Urinary bladder (tissue), 3 donors: ENCODE measurements at regions not wholly inside any gene's neighbourhood (a gene's known extent, or its start where the extent isn't known, plus 50 kb on each side); places are given as distances from the start of the nearest gene placed in this dataset.

Experiments used
- DNase-seq: peaks from one replicate; pipeline ENCODE4 v3.0.0-alpha.2; 2015; ENCODE audit errors: extremely low spot score
- H3K27ac ChIP-seq: one replicate; pipeline ENCODE4 v1.5.1; 2013; ENCODE audit warnings: low read depth, mild to moderate bottlenecking, moderate library complexity
- H3K36me3 ChIP-seq: one replicate; pipeline ENCODE4 v1.6.1; 2013; ENCODE audit warnings: mild to moderate bottlenecking, moderate library complexity; ENCODE audit not compliant: insufficient read depth
- H3K4me1 ChIP-seq: one replicate; pipeline ENCODE4 v1.6.1; 2013; ENCODE audit warnings: mild to moderate bottlenecking, moderate library complexity; ENCODE audit not compliant: insufficient read depth
- H3K4me3 ChIP-seq: one replicate; pipeline ENCODE4 v1.5.1; 2013; ENCODE audit warnings: low read depth, low read length
- WGBS: extraction: QIAGEN DNeasy Blood & Tissue Kit; methylation state at CpG from one replicate; pipeline ENCODE4 v1.1.7; 2013; 5-methylcytosine and 5-hydroxymethylcytosine counted together
- donor health status: healthy with polysubstance abuse.
- donor health status: healthy.

GRCh38 chr12:87152841-87153528 lies 876.2 kb downstream of the C12orf50 start:
- Histone ChIP-seq H3K4me1 (no peaks in the 10 kb centered on the region), H3K36me3 (no peaks in the 10 kb centered on the region), H3K4me3 (no peak overlapping the region), H3K27ac (no peak overlapping the region)
- DNase-seq, result no peak
- 42% methylated on average over 1 of the region's 1 CpG for WGBS

GRCh38 chr12:87152075-87152474 lies 877.1 kb downstream of the C12orf50 start:
- 32% methylated on average over 2 of the region's 2 CpGs for WGBS
- H3K4me3 ChIP-seq, result no peak overlapping the region
- H3K36me3 ChIP-seq, result no peaks in the 10 kb centered on the region
- DNase-seq, result no peak
- no peak overlapping the region for H3K27ac ChIP-seq
- no peaks in the 10 kb centered on the region for H3K4me1 ChIP-seq

GRCh38 chr12:87150969-87151662 lies 878.1 kb downstream of the C12orf50 start:
- H3K27ac ChIP-seq, result no peak overlapping the region
- DNase-seq, result no peak
- no peaks in the 10 kb centered on the region for H3K36me3 ChIP-seq
- no peak overlapping the region for H3K4me3 ChIP-seq
- WGBS, result 65% methylated on average over 2 of the region's 2 CpGs
- no peaks in the 10 kb centered on the region for H3K4me1 ChIP-seq

DNA sequence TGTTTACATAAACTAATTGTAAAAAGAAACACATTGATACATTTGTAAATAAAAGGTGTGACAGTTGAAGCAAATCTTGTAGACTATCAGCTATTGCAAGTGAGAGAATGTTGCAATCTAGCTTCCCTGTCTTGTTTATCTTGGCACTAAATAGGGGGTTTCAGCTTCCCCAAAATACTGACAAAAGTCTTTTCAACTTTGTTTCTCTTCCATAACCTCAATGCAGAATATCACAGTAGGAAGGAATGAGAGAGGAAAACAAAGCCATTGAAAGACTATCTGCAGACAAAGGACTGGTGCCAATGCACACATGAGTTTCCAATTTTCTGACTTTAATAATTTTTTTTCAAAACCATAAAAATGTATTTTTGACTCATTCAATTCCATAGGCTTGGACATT lies 886.2 kb upstream of the MGAT4C start:
- DNase-seq, result no peak
- Histone ChIP-seq H3K27ac (no peak overlapping the region), H3K4me3 (no peak overlapping the region), H3K36me3 (no peaks in the 10 kb centered on the region), H3K4me1 (no peaks in the 10 kb centered on the region)

GRCh38 chr12:87141091-87141490 lies 884.9 kb upstream of the MGAT4C start:
- Histone ChIP-seq H3K27ac (no peak overlapping the region), H3K4me1 (no peaks in the 10 kb centered on the region), H3K36me3 (no peaks in the 10 kb centered on the region), H3K4me3 (no peak overlapping the region)
- DNase-seq, result no peak

DNA sequence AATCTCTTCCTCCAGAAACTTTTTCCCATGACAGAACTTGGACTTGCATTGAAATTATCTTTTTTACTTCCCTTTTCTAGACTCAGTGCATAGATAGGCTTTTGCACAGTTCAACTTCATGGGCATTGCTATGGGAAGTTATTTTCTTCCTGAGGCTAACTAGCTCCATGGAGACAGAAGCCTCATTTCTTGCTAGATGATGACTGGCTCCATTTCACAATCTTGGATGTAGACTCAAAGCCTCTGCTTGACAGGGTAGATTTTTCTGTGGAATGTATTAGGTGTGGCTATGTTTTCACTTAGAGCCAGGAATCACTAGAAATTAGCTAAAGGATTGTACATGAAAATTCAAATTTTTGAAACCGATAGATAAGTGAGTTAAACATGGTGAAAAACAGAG lies 884.1 kb upstream of the MGAT4C start:
- Histone ChIP-seq H3K4me1 (no peaks in the 10 kb centered on the region), H3K36me3 (no peaks in the 10 kb centered on the region), H3K4me3 (no peak overlapping the region), H3K27ac (no peak overlapping the region)
- no peak for DNase-seq
- WGBS, result 86% methylated on average over 1 of the region's 1 CpG

- DNase-seq, result no peak
- no peaks in the 10 kb centered on the region for H3K36me3 ChIP-seq
- no peak overlapping the region for H3K4me3 ChIP-seq
- no peak overlapping the region for H3K27ac ChIP-seq
- H3K4me1 ChIP-seq, result no peaks in the 10 kb centered on the region
Observed at GRCh38 chr12:87137220-87137619, 881.0 kb upstream of the MGAT4C start.

DNA sequence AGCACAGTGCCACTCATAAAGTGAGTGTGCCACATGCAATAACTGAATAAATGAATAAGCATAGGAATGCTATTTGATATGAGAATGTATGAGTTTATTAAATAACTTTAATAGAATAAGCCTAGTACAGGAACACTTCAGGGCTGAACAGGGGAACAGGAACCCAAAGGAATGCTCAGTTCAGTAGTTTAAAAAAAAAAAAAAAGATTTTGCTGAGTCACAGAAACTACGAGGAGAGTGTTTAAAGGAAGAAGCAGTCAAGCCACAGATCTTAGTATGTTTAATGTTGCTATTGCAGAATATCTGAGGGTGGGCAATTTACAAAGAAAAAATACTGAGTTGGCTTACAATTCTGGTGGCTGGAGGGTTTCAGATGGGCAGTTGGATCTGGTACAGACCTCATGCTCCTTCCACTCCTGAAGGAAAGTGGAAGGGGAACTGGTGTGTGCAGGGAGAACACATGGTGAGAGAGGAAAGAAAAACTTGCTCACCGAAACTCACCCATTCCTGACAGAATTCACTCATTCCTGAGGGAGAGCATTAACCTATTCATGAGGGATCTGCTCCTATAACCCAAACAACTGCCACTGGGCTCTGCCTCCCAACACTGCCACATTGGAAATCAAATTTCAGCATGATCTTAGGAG lies 880.3 kb upstream of the MGAT4C start:
- Histone ChIP-seq H3K27ac (no peak overlapping the region), H3K36me3 (no peaks in the 10 kb centered on the region), H3K4me1 (no peaks in the 10 kb centered on the region), H3K4me3 (no peak overlapping the region)
- 44% methylated on average over 2 of the region's 2 CpGs for WGBS
- no peak for DNase-seq

DNA sequence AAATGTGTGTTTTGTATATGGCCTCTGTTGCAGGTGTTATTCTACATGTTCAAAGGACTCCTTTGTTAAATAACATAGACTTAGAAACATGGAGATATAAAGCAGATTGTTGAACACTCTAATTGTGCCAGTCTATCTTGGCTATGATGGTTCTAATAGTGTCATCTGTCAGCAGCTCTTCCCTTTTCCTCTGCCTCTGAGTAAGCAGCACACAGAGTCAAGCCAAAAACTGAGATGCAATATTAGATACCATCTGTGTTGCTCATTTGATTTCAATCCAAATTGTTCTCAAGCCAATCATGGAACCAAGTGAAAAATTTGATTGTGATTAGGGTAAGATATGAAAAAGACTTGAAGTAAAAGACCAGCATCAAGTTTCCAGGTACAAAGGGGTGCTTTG lies 871.1 kb upstream of the MGAT4C start:
- H3K4me3 ChIP-seq, result no peak overlapping the region
- H3K27ac ChIP-seq, result no peak overlapping the region
- H3K4me1 ChIP-seq, result no peaks in the 10 kb centered on the region
- DNase-seq, result no peak
- H3K36me3 ChIP-seq, result no peaks in the 10 kb centered on the region

DNA sequence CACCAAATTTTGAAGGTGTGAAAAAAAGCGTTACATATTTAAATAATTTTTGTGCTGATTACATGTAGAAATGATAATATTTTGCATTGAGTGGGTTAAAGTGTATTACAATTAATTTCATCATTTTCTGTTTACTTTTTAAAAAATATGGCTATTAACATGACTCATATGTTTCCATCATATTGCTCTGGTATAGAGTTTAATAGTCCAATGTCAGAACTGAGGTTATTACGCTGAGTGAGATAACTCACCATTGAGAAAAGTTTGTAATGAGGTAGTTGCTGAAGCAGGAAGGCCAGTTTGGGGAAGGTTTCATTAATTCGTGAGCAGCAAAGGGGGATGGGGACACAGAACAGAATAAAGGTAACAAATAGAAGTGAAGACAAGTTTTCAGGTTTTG lies 865.7 kb upstream of the MGAT4C start:
- no peak overlapping the region for H3K4me3 ChIP-seq
- DNase-seq, result no peak
- H3K36me3 ChIP-seq, result no peaks in the 10 kb centered on the region
- WGBS, result 75% methylated on average over 3 of the region's 3 CpGs
- no peaks in the 10 kb centered on the region for H3K4me1 ChIP-seq
- no peak overlapping the region for H3K27ac ChIP-seq

GRCh38 chr12:87120440-87120839 lies 864.2 kb upstream of the MGAT4C start:
- Histone ChIP-seq H3K27ac (no peak overlapping the region), H3K4me1 (no peaks in the 10 kb centered on the region), H3K4me3 (no peak overlapping the region), H3K36me3 (no peaks in the 10 kb centered on the region)
- 52% methylated on average over 3 of the region's 3 CpGs for WGBS
- DNase-seq, result no peak

DNA sequence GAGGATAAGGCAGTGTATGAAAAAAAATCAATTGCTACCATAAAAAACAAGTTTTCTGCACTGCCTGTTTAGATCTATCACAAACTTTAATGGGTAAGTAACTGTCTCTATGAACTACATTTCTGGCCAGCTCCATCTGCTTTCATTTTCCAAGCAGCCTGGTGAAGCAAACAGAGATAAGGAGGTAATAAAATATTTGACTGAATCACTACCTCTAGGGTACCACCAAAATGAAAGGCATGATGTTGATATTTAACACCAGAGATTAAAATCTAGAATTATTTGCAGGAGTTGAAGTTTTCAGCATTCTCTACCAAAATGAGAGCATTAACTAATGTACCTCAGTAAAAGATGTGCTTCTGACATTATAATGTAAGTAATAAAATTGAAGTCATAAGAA lies 863.5 kb upstream of the MGAT4C start:
- no peak overlapping the region for H3K4me3 ChIP-seq
- H3K36me3 ChIP-seq, result no peaks in the 10 kb centered on the region
- no peak for DNase-seq
- no peaks in the 10 kb centered on the region for H3K4me1 ChIP-seq
- no peak overlapping the region for H3K27ac ChIP-seq

DNA sequence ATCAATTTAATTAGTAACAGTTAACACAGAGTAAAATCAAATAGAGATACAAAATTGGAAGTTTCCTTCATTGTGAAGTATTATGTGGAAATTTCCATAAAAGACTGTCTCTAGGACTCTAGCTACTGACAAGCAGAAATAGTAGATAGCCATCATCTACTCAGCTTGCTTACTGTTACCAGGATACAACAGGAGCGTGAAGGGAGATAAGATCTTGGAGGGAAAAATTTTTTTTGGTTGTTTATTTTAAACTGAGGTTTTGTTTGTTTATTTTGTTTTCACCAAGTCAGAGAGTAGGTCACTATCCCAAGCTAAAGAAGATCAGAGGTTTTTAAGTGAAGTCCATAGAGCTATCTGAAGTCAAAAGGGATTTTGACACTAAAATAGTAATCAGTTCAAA lies 861.3 kb upstream of the MGAT4C start:
- no peak for DNase-seq
- 57% methylated on average over 1 of the region's 1 CpG for whole genome bisulfite sequencing
- Histone ChIP-seq H3K27ac (no peak overlapping the region), H3K36me3 (no peaks in the 10 kb centered on the region), H3K4me1 (no peaks in the 10 kb centered on the region), H3K4me3 (no peak overlapping the region)

GRCh38 chr12:87116780-87117179 lies 860.6 kb upstream of the MGAT4C start:
- 73% methylated on average over 6 of the region's 6 CpGs for WGBS
- no peaks in the 10 kb centered on the region for H3K36me3 ChIP-seq
- no peaks in the 10 kb centered on the region for H3K4me1 ChIP-seq
- no peak overlapping the region for H3K4me3 ChIP-seq
- no peak overlapping the region for H3K27ac ChIP-seq
- DNase-seq, result no peak
